ENCODE measurements at regions not wholly inside any gene's neighbourhood (a gene's known extent, or its start where the extent isn't known, plus 50 kb on each side); places are given as distances from the start of the nearest gene placed in this dataset.

- CTCF ChIA-PET, result no interaction called here
- H2AFZ ChIP-seq (ENCODE audit: low read depth, low read length, poor library complexity, severe bottlenecking), result no peak overlapping the region
- H3K27me3 ChIP-seq (ENCODE audit: insufficient read depth, low read length), result peaks cover 83% of the 10 kb centered on the region
- intact Hi-C loops (cut with micrococcal nuclease), result no loop called here
- no peak overlapping the region for H3K27ac ChIP-seq (ENCODE audit: low read depth, low read length)
- no peaks in the 10 kb centered on the region for H3K36me3 ChIP-seq (ENCODE audit: control insufficient read depth in 1 of 2, insufficient read depth in 2 of 2, low read length in 2 of 2)
- H3K4me1 ChIP-seq (ENCODE audit: control insufficient read depth in 1 of 2, insufficient read depth in 2 of 2, low read length in 2 of 2), result no peaks in the 10 kb centered on the region
- POLR2A ChIA-PET, result no interaction called here
- no peak overlapping the region for H3K9ac ChIP-seq (ENCODE audit: low read length)
- DNase-seq (ENCODE audit: low read depth, low spot score), result no peak
- no peak for ATAC-seq
- no peak for TF ChIP-seq ATF3 (IDR thresholded peaks at IDR 0.05)
- no peak for TF ChIP-seq ZBTB33 (IDR thresholded peaks at IDR 0.05; ENCODE audit: extremely low read depth, insufficient replicate concordance, low read length)
- no TSS peak for BruUV-seq (replicated peaks)
- RAD21 ChIA-PET (ENCODE audit: low non-redundant PET in 1 of 2, low total read pairs in 2 of 2, uncharacterized antibody in 2 of 2, unreplicated experiment in 2 of 2), result no interaction called here
- H3K9me2 ChIP-seq (ENCODE audit: insufficient read depth), result no peaks in the 10 kb centered on the region
- no peak overlapping the region for H3K4me3 ChIP-seq (replicated peaks in 1 of 2; ENCODE audit: low read depth in 1 of 2, low read length in 2 of 2)
- H3K9me3 ChIP-seq (ENCODE audit: control insufficient read depth in 1 of 2, insufficient read depth in 1 of 2, low read depth in 1 of 2, low read length in 2 of 2), result no peaks in the 10 kb centered on the region
- H4K20me1 ChIP-seq (ENCODE audit: insufficient read depth), result no peaks in the 10 kb centered on the region
- no peaks in the 10 kb centered on the region for H3K79me2 ChIP-seq (ENCODE audit: insufficient read depth, low read length)
- no peak overlapping the region for H3K4me2 ChIP-seq (ENCODE audit: low read length)
Observed at GRCh38 chr13:106689906-106690305, 122.0 kb upstream of the ARGLU1 start.

GRCh38 chr13:106688940-106689339, 121.0 kb upstream of the ARGLU1 start:
- H3K79me2 ChIP-seq (ENCODE audit: insufficient read depth, low read length), result no peaks in the 10 kb centered on the region
- no peaks in the 10 kb centered on the region for H3K4me1 ChIP-seq (ENCODE audit: control insufficient read depth in 1 of 2, insufficient read depth in 2 of 2, low read length in 2 of 2)
- intact Hi-C loops (cut with micrococcal nuclease), result no loop called here
- no peaks in the 10 kb centered on the region for H4K20me1 ChIP-seq (ENCODE audit: insufficient read depth)
- ChIA-PET POLR2A (no interaction called here), CTCF (no interaction called here), RAD21 (ENCODE audit: low non-redundant PET in 1 of 2, low total read pairs in 2 of 2, uncharacterized antibody in 2 of 2, unreplicated experiment in 2 of 2) (no interaction called here)
- H3K27me3 ChIP-seq (ENCODE audit: insufficient read depth, low read length), result peaks cover 80% of the 10 kb centered on the region
- H3K36me3 ChIP-seq (ENCODE audit: control insufficient read depth in 1 of 2, insufficient read depth in 2 of 2, low read length in 2 of 2), result no peaks in the 10 kb centered on the region
- no peak overlapping the region for H3K4me2 ChIP-seq (ENCODE audit: low read length)
- H3K9me3 ChIP-seq (ENCODE audit: control insufficient read depth in 1 of 2, insufficient read depth in 1 of 2, low read depth in 1 of 2, low read length in 2 of 2), result no peaks in the 10 kb centered on the region
- ATAC-seq (no peak), DNase-seq (ENCODE audit: low read depth, low spot score) (no peak)
- no peak overlapping the region for H3K27ac ChIP-seq (ENCODE audit: low read depth, low read length)
- H2AFZ ChIP-seq (ENCODE audit: low read depth, low read length, poor library complexity, severe bottlenecking), result no peak overlapping the region
- no peak overlapping the region for H3K4me3 ChIP-seq (replicated peaks in 1 of 2; ENCODE audit: low read depth in 1 of 2, low read length in 2 of 2)
- H3K9ac ChIP-seq (ENCODE audit: low read length), result no peak overlapping the region
- no peaks in the 10 kb centered on the region for H3K9me2 ChIP-seq (ENCODE audit: insufficient read depth)
- no peak for TF ChIP-seq ZNF274 (IDR thresholded peaks at IDR 0.05; ENCODE audit: low read depth, low read length)
- TF ChIP-seq TCF7L2 (IDR thresholded peaks at IDR 0.05; ENCODE audit: borderline replicate concordance, extremely low read depth, insufficient read depth, insufficient read length), result no peak
- TF ChIP-seq CEBPB (IDR thresholded peaks at IDR 0.05; ENCODE audit: low read depth), result no peak
- BruUV-seq (replicated peaks), result no TSS peak
